ENCODE measurements at regions not wholly inside any gene's neighbourhood (a gene's known extent, or its start where the extent isn't known, plus 50 kb on each side); places are given as distances from the start of the nearest gene placed in this dataset.

DNA sequence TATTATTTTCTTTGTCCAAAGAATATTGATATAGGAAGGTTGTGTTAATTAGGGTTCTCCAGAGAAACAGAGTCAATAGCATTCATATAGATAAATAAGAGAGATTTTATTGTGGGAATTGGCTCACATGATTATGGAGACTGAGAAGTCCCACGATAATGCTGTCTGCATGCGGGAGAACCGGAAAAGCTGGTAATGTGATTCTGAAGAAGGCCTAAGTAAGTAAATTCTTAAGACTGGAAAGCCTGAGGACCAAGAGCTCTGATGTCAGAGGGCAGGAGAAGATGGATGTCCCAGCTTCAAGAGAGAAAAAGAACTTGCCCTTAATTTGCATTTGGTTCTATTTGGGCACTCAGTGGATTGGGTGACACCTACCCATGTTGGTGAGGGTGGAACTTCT is 307.4 kb upstream of the C9orf72 start:
- no peak for DNase-seq (ENCODE audit: low spot score)

DNA sequence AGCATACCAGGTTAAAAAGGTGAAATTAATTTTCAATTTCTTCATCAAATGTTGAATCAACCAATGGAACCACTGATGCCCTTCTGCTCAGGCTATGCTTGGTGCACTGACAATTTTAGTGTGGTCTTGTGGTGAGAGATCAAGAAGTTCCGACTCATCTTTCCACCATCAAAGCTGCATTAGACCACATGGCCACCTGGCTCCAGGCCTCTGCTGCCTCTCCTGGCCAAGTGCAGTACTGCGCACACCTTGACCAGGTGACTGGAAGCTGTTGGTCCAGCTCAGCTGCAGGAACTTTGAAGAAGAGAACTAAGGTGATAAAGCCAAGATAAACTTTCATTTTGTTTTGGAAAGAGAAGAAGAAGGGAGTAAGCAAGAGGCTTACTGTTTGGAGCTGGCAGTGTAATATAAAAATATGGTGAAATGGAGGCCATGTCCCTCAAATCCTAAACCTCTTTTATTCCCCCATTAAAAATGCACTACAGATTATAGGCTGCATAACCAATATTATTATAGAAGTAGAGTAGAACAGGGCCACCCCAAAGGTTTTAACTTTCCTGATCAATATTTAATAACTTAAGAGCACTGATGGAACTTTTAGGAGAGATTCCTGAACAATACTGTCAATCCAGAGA is 315.5 kb upstream of the C9orf72 start:
- no peak for DNase-seq (ENCODE audit: low spot score)

DNA sequence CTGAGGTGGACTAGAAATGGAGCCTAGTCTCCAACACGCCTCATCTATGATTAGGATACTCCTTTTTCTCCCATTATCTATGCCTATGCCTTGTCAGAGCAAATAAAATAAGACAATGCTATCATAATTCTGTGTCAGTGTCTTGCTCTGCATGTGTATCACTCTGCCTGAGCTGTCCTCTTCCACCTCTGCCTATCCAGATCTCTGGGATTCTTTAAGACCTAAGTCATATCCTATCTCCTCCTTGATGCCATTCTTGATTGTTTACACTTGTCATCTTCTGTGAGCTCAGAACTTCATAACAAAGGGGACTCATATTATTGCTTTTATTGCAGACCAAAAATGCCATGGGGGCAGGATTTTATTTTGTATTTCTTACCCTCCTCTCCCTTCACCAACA is 351.2 kb upstream of the C9orf72 start:
- DNase-seq (ENCODE audit: low spot score), result no peak

DNA sequence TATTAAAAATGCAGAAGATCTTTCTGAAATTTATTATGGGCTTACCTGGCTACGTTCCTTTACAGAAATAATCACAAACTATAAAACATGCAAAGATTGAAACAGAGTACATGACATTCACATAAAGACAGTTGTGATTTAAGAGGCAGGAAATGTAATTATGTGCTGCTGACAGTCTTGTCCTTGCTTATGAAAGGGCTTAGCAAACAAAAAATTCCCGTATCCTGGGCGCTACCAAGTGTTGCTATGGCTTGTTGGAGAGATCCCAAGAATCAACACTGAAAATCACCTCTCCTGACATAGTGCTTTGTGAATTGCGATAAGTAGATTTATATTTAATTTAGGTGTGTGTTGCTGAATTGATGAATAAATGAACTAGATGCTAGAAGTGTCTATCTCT is 352.5 kb upstream of the C9orf72 start:
- no peak for DNase-seq (ENCODE audit: low spot score)

DNA sequence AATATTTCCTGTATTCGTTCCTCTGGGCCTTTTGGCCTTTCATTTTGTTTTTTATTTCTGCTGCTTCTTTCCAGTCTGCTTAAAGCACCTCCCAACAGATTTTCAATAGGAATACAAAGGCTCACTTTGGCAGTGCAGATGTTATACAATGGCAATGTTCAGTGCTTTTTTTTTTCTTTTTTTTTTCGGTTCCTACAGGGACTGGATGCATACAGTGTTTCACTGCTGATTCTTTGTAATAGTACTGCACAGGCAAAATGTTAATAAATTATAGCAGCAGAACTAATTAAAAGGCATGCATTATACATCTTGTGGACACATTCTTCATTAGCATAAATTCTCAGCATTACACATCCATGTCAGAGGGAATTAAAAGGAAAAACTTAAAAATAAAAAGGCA is 356.6 kb upstream of the C9orf72 start:
- DNase-seq (ENCODE audit: low spot score), result no peak

DNA sequence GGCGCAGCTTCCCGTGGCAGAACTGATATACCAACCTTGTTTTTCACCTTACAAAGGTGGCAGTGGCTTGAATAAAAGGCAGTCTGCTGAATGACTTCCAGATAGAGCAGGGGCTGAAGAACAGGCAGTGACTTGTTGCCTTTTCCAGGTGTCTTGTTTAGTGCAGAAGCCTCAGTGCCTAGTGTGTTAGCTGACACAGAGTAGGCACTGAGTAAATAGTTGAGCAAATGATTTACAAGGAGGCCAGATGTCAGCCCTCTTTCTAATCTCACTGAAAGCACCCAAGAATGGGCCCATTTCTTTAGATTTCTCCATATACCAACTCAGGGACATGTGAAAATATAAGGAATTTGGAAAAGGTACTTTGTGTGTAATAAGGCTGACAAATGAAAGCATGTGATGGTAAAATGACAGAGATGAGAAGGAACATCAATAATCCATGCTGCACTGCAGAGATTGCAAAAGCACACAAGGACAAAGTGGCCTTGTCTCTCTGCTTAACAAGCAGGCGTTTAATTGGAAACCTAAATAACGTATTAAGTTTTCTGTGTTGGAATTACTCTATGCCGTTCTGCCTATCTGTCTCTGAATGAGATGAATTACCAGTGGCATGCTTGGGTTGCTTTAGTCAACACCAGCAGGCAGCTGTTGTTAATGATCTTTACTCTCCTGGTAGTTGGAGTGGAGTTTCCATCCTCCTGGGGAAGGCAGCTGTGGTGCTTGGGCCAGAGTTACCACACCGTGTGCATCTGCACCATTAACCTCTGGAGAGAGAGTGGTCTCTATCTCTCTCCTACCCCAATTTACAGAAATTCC is 360.1 kb upstream of the C9orf72 start:
- no peak for DNase-seq (ENCODE audit: low spot score)

DNA sequence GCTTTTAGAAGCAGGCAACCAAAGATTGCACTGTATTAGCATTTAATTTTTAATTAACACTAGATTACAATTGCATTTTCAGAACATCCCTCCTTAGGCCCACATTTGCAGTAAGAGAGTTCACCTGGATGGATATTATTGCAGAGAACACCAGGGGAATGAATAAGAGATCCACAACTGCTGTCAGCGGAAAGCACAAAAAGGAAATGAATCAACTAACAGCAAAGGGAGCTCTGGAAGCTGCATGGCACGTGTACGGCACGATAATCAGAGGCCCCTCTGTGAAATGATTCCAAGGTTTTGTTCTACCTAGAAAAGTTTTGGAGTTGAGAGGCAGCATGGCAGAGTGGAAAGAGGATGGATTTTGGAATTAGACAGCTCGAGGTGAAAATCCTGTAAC is 361.2 kb upstream of the C9orf72 start:
- no peak for DNase-seq (ENCODE audit: low spot score)

DNA sequence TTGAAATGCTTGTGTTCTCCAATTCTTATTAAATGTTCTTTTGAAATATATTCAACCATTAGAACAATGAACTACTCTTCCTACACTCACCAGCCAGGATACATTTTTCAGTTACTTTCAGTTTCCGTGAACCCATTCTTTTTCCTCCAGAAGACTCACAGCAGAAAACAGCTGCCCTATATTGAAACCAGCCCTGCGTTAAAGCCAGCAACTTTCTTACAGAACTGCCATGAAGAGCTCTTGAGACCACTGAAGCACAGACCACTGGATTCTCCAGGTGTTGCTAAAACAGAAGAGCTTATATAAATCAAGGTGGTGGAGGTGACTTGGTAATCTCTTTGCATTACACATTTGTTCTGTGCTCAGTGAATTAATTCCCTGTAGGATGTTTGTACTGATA is 365.9 kb upstream of the C9orf72 start:
- DNase-seq (ENCODE audit: low spot score), result no peak

DNA sequence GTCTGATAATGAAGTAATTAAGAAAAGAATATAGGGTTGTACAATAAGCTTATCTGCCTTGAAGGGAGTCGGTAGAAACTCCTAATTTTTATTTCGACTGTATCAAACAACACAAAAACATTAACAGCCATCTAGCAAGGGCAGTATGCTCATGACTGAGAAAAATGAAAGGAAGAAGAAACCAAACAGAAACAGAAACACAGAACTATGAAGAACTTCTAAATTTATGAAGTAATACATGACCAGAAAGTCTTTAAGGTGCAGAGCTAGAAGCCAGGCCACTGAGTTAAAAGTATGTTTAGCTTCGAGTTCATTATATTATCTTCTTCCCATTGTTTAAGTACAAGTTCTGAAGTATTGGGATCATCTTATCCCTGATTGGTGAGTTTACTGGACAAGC is 367.3 kb upstream of the C9orf72 start:
- no peak for DNase-seq (ENCODE audit: low spot score)

DNA sequence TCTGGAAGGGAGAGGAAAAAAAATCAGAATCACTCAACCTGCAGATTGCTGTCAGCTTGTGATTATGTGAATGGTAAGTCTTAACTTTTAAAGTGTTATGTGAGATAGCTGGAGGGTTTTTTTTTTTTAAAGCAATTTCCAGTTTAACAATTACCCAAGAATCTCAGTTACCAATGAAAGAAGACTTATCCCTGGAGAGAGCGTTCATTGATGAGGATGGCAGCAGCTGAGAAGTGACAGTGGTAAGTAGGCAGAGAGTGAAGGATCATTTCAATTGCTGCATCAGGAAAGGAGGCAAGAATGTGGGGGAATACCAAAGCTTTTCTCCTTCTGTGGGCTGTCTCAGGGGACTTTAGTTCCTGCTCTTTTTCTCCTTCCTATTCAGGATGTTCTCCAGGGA is 370.2 kb upstream of the C9orf72 start:
- DNase-seq (ENCODE audit: low spot score), result no peak

DNA sequence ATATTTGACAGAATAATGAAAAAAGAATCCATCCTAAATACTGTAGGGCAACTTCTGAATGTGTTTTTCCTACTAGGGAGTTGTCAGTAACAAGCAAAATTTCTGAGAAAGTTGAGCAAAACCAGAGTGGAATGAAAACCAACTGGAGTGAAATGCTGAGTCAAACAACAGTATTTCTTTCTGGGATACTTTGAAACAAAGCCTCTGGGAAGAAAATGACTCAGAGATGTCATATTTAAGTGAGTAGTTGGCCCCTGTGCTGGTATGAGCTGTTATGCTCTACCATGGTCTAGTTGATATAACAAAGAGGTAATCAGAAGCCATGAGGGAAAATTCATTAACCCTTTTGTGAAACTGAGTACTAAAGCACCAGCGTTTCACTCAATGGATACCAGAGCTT is 372.1 kb upstream of the C9orf72 start:
- no peak for DNase-seq (ENCODE audit: low spot score)

DNA sequence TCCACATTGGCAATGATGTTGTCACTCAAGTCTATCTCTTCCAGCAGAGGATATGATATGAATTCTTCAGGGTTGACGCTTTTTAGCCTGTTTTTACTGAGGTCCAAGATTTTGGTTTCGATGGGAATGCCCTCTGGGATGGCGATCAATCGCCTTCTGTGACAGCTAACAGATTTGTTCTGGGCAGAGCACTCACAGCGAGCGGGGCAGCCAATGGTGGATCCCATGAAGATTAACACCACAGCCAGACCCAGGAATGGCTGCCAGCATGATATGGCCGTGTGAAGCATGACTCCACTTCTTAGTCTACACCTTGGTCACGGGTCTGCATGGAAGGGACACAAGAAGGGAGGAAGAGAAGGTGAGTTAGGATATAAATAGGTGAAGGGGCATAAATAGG is 377.1 kb upstream of the C9orf72 start:
- DNase-seq (ENCODE audit: low spot score), result no peak

DNA sequence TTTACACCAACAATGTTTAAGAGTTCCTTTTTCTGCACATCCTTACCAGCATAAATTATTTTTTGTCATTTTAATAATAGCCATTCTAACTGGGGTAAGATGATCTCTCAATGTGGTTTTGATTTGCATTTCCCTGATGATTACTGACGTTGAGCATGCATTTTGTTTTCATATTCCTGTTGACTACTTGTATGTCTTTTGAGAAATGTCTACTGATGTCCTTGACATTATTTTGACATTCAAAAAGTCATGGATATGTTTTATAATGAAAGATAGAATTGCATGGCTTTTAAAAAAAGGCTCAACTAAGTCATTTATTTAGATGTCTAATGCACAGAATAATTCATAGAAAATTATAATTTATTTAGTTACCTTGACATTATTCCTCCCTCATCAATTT is 381.6 kb upstream of the C9orf72 start:
- DNase-seq (ENCODE audit: low spot score), result no peak

DNA sequence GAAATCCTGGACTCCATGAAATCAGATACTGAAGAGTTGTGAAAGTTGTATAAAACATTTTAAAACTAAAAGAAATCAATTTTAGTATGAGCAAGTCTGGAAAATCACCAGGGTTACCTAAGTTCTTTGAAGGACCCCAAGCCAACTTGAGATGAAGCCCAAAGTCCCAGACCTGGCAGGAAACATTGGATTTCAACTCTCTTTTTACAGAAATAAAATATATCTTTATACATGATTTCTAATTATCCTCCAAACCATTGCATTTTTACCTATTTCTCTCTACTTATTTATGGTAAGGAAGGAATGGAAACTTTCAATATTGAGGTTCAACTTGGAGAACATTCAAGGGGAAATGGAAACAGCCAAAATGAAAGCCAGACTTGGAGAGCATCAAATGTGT is 390.6 kb upstream of the C9orf72 start:
- no peak for DNase-seq (ENCODE audit: low spot score)

DNA sequence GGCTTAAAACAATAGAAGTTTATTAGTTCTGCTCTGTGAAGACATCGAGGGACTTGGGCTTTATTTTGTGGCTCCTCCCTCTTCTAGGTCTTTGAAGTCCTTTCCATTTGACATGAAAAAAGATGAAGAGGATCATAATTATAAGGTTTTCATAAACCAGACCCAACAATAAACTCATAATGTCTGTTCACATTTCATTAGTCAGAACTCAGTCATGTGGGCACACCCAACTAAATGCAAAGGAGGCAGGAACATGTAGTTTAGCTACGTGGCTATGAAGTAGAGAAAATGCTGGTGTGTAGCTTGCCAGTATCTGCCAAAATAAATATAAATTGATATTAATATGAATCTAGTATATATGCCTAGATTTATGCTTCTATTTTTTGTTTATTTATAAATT is 393.9 kb upstream of the C9orf72 start:
- no peak for DNase-seq (ENCODE audit: low spot score)

DNA sequence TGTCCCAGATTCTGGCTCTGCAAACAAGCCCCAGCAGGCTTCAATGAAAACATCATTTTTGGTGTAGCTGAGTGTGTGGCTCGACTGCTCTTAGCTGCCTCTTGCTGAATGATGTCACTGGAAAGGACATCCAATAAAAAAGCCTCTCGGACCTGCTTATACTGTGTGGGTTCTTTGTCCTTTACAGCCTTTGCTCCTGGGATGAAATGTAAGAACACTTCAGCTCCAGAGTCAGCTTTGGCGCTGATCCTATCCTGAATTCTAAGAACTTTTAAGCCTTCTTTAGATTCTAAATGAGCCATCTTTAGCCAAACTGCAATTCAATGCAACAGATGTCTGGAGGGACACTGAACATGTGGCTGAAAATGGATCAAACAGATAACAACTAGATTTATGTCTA is 404.6 kb upstream of the C9orf72 start:
- DNase-seq (ENCODE audit: low spot score), result no peak

DNA sequence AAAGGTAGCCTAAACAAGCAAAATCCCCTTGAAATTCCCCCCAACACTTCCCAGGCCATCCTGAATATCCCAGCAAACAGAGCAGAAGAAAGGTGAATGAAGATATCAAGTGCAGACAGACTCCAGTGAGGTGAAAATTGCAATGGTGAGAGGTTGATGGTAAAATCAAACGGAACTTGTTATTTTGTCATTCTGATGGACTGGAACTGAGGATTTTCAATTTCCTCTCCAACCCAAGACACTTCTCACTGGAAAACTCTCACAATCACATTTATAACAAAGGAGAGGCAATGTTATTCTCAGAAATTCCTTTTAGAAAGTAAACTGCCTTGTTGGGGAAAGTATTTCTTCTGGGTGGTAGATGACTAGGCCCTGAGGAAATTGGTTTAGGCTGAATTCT is 412.4 kb upstream of the C9orf72 start:
- no peak for DNase-seq (ENCODE audit: low spot score)

DNA sequence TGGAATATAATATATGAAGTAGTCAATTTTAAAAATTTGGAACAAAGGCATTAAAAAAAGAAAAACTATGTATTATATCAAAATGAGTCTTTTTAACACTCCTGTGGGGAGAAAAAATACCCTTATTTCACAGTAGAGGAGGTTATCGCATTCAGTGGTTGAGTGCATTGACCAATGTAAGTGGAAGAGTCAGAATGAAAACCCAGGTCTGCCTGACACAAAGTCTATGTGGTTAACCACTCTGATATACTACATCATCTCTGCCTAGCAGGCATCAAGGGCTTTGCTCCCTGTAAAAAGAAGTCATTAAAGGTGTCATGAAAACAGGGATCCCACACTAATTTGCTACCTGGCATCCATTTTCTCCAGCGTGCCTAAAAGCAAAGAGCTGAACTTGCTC is 417.2 kb upstream of the C9orf72 start:
- DNase-seq (ENCODE audit: low spot score), result no peak

DNA sequence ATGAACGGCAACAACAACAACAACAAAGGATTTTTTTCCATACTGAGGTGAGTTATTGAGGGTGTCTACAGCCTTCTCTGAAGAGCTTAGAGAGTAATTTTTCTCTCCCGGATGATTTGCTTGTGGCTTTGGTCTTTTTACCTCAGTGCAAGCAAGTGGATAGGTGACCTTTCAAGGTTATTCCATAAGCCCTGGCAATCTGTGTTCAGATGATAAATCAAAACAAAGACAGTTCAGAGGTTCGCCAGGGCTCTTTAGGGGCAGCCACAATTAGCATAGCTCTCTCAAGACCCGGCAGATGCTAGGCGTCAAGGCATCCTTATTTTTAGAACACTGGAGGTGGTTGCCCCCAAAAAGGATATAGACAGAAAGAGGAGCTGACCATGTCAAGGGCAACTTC is 417.9 kb upstream of the C9orf72 start:
- no peak for DNase-seq (ENCODE audit: low spot score)

DNA sequence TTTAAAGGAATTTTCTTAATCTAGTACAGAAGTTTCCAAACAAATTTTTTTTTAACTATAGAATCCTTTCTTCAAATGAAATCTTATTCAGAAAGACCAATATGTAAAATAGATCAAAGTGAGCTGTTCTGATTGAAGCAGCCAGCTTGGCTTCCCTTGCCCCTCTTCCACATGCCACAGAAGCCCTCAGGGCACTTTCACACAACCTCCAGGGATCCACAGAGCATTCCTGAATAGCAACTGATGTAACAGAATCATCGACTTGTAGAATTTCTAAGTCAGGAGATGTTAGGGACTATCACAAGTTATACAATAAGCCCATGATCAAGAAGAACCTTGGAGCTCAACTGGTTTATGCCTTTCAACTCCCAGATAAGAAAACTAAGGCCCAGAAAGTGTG is 427.8 kb upstream of the C9orf72 start:
- no peak for DNase-seq (ENCODE audit: low spot score)

DNA sequence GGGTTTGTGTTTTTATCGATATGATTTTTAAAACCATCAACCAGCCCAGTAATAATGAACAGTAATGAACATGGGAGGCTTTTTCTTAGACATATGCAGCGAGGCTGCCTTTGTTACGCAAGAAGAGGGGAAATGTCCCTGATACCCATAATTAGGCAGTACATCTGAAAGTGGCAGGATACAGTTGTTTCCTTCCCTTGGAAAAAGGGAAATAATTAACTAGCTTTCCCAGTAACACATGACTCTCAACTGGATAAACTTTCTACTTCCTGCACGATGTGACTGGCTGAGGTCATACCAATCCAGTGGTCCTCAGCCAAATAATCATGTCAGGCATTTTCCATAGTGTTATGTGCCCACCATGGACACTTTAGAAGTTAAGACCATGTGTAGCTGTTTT is 431.6 kb upstream of the C9orf72 start:
- DNase-seq (ENCODE audit: low spot score), result no peak

DNA sequence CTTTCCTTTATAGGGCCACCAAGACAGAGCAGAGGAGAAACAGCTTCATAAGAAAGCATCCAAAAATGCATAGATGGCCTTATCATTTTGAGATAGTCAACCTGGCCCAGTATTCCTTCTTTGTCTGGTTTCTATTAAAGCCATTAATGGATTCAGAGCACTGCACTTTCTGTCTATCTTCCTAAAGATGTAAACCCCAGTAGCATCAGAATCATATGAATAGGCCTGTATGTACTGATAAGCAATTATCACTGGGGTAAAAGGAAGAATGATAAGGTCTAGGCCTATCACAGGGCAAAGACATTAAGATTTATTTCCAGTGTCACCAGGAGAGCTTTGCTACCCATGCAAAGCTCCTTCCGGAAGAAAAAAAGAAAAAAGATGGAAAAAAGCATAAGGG is 432.5 kb upstream of the C9orf72 start:
- DNase-seq (ENCODE audit: low spot score), result no peak

DNA sequence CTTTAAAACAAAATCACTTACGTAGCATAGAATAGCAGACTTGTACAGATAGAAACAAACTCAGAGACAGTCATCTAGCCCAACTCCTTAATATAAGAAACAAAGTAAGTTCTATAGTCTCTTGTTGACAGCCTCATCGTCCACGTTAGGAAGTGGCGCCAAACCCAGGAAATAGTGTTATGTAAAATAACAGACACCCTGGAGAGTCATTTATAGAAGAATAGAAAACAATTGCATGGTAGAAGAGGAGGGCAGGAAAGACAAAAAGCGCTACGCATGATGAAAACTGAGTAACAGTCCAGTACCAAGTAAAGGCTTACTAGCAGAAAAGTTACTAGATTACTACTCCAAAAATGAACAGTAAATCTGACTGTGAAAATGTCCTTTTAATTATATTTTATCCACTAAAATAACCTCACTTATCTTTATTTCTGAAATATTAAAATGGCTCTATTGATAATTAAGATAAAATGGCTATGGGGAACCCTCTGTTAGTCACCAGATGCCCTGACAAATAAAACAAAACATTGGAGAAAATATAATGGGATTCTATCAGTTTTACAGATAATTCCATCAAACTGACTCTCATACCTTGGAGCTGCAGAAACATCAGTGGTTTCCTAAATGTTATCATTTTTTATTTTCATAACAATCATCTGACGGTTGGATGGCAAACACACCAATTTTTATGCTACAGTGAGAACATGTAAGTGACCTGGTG is 434.0 kb upstream of the C9orf72 start:
- DNase-seq (ENCODE audit: low spot score), result no peak
